HL-60 (cell line): ENCODE measurements at regions not wholly inside any gene's neighbourhood (a gene's known extent, or its start where the extent isn't known, plus 50 kb on each side); places are given as distances from the start of the nearest gene placed in this dataset.
"Not testable (repeated sequence)": the region's sequence is repeated elsewhere in the genome, so short reads cannot be mapped to it uniquely, and the experiment has no call there.

Experiments used
- GABPA ChIP-seq: IDR thresholded peaks from 2 replicates; pipeline ENCODE4 v1.6.1; 2012; ENCODE audit warnings: low read depth
- POLR2AphosphoS5 ChIP-seq: IDR thresholded peaks from 2 replicates; pipeline ENCODE4 v1.6.1; 2012; ENCODE audit warnings: low read depth
- TF ChIP-seq, protein P1 (sequence below): IDR thresholded peaks from 2 replicates; pipeline ENCODE4 v1.6.1; 2012; ENCODE audit warnings: low read depth; ENCODE audit not compliant: insufficient replicate concordance

DNA sequence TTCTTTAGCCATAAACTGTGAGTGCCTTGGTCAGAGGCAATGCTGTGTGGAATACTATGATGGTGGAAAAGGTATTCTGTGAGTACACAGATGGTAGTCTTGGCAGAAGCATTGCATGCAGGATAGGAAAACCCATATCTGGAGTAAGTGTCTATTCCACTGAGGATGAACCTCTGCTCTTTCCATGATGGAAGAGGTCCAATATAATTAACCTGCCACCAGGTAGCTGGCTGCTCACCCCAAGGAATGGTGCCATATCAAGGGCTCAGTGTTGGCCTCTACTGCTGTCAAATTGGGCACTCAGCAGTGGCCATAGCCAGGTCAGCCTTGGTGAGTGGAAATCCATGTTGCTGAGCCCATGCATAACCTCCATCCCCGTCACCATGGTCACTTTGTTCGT lies 138.1 kb upstream of the KCND3 start:
- TF ChIP-seq, protein P1, sequence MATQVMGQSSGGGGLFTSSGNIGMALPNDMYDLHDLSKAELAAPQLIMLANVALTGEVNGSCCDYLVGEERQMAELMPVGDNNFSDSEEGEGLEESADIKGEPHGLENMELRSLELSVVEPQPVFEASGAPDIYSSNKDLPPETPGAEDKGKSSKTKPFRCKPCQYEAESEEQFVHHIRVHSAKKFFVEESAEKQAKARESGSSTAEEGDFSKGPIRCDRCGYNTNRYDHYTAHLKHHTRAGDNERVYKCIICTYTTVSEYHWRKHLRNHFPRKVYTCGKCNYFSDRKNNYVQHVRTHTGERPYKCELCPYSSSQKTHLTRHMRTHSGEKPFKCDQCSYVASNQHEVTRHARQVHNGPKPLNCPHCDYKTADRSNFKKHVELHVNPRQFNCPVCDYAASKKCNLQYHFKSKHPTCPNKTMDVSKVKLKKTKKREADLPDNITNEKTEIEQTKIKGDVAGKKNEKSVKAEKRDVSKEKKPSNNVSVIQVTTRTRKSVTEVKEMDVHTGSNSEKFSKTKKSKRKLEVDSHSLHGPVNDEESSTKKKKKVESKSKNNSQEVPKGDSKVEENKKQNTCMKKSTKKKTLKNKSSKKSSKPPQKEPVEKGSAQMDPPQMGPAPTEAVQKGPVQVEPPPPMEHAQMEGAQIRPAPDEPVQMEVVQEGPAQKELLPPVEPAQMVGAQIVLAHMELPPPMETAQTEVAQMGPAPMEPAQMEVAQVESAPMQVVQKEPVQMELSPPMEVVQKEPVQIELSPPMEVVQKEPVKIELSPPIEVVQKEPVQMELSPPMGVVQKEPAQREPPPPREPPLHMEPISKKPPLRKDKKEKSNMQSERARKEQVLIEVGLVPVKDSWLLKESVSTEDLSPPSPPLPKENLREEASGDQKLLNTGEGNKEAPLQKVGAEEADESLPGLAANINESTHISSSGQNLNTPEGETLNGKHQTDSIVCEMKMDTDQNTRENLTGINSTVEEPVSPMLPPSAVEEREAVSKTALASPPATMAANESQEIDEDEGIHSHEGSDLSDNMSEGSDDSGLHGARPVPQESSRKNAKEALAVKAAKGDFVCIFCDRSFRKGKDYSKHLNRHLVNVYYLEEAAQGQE: not testable (repeated sequence)
- TF ChIP-seq POLR2AphosphoS5, GABPA: not testable (repeated sequence)
